HepG2 (cell line): ENCODE measurements at regions not wholly inside any gene's neighbourhood (a gene's known extent, or its start where the extent isn't known, plus 50 kb on each side); places are given as distances from the start of the nearest gene placed in this dataset.

Experiments used
- AHR ChIP-seq: IDR thresholded peaks from 2 replicates; pipeline ENCODE4 v1.6.1; 2018; ENCODE audit warnings: missing genetic modification reagents, missing compliant biosample characterization
- POLR2A ChIP-seq, 2 experiments: IDR thresholded peaks; 2 replicates each; pipeline ENCODE4 v1.6.1; 2011; ENCODE audit warnings: low read depth in 2 of 2, low read length in 2 of 2, mild to moderate bottlenecking in 1 of 2, moderate library complexity in 1 of 2; ENCODE audit not compliant: insufficient read depth in 1 of 2

GRCh38 chr2:145925591-145925990 is 1405.7 kb upstream of the ZEB2 start:
- TF ChIP-seq POLR2A (IDR thresholded peaks at IDR 0.05; ENCODE audit: insufficient read depth in 1 of 2, low read depth in 2 of 2, low read length in 2 of 2) (no peak), AHR (CRISPR knock-in tag) (no peak)
